Stomach (tissue), 8 donors: ENCODE measurements at regions not wholly inside any gene's neighbourhood (a gene's known extent, or its start where the extent isn't known, plus 50 kb on each side); places are given as distances from the start of the nearest gene placed in this dataset.
"Not testable (repeated sequence)": the region's sequence is repeated elsewhere in the genome, so short reads cannot be mapped to it uniquely, and the experiment has no call there.

Experiments used
- DNase-seq, 2 donors: peaks; one replicate each; pipeline versions ENCODE4 v3.0.0 to v3.0.0-alpha.2; 2013 to 2019
- H3K27ac ChIP-seq, 5 donors: fragments of 200-600 bp in 4 of 5; sonication (generic) in 4 of 5; one replicate each; pipeline ENCODE4 v1.5.1; 2013 to 2019; ENCODE audit warnings: mild to moderate bottlenecking in 1 of 5, moderate library complexity in 1 of 5
- H3K27me3 ChIP-seq, 3 donors: fragments of 200-600 bp; sonication (generic); one replicate each; pipeline ENCODE4 v1.5.1; 2017 to 2019; ENCODE audit warnings: mixed run types in 1 of 3
- H3K36me3 ChIP-seq, 4 donors: fragments of 200-600 bp; sonication (generic); 1 replicate in 3 of 4; 2 replicates in 1 of 4; pipeline ENCODE4 v1.5.1; 2016 to 2019
- H3K4me1 ChIP-seq, 4 donors: fragments of 200-600 bp; sonication (generic); one replicate each; pipeline ENCODE4 v1.5.1; 2016 to 2019
- H3K4me3 ChIP-seq, 4 donors: fragments of 200-600 bp; sonication (generic) in 3 of 4; one replicate each; pipeline ENCODE4 v1.5.1; 2016 to 2019; ENCODE audit warnings: mild to moderate bottlenecking in 1 of 4
- H3K9me3 ChIP-seq, 4 donors: fragments of 200-600 bp; sonication (generic); one replicate each; pipeline ENCODE4 v1.5.1; 2016 to 2019
- CTCF ChIP-seq, 7 experiments: fragments of 450-650 bp in 4 of 7; fragments of 200-600 bp in 3 of 7; sonication (generic) in 3 of 7; IDR thresholded peaks; one replicate each; pipeline ENCODE4 v1.5.1; 2016 to 2019; ENCODE audit warnings: antibody characterized with exemption in 7 of 7, control low read depth in 2 of 7, mild to moderate bottlenecking in 1 of 7
- EP300 ChIP-seq: sonication (generic); formaldehyde crosslinking; IDR thresholded peaks from one replicate; pipeline ENCODE4 v1.6.1; 2017; ENCODE audit warnings: antibody characterized with exemption
- POLR2A ChIP-seq, 4 donors: fragments of 450-650 bp; IDR thresholded peaks; one replicate each; pipeline ENCODE4 v1.6.1; 2016; ENCODE audit warnings: antibody characterized with exemption in 4 of 4, control low read depth in 2 of 4, mild to moderate bottlenecking in 1 of 4, moderate library complexity in 1 of 4
- POLR2AphosphoS5 ChIP-seq, 3 donors: sonication (generic); formaldehyde crosslinking; IDR thresholded peaks; one replicate each; pipeline ENCODE4 v1.6.1; 2016; ENCODE audit warnings: antibody characterized with exemption in 3 of 3
- WGBS, 5 donors: extraction: QIAGEN DNeasy Blood & Tissue Kit in 3 of 5; methylation state at CpG; one replicate each; pipeline versions ENCODE4 v1.1.5 to v1.1.7; 2013 to 2018; 5-methylcytosine and 5-hydroxymethylcytosine counted together
- intact Hi-C: fragments of 100-400 bp; cut with DNase I; formaldehyde crosslinking; loops from one replicate; pipeline ENCODE4 v1.15.1; 2023; ENCODE audit warnings: low total_unique reads
- donor health status: healthy with polysubstance abuse.
- donor health status: Bipolar disorder and iron deficiency.
- donor health status: healthy.

- H3K27me3 ChIP-seq = peaks cover 0 to 57% (median 0%) of the 10 kb centered on the region in 3 donors
- H3K4me3 ChIP-seq, H3K27ac ChIP-seq, H3K9me3 ChIP-seq, intact Hi-C loops, H3K4me1 ChIP-seq, H3K36me3 ChIP-seq, DNase-seq: not testable (repeated sequence)
- WGBS, 5 donors = 84 to 89% (median 89%) methylated on average over 5 to 10 of the region's 10 CpGs
These were observed 304.6 kb downstream of the CCDC74A start for GRCh38 chr2:131832209-131832780.

- peaks cover 0 to 57% (median 0%) of the 10 kb centered on the region in 3 donors for H3K27me3 ChIP-seq
- intact Hi-C loops, H3K4me1 ChIP-seq, H3K36me3 ChIP-seq, H3K4me3 ChIP-seq, H3K9me3 ChIP-seq, H3K27ac ChIP-seq, DNase-seq: not testable (repeated sequence)
- 8 to 48% (median 25%) methylated on average over 2 to 4 of the region's 4 CpGs; no CpG with 5 or more reads in 1 of the 5 donors for WGBS, 5 donors
These were observed 305.2 kb downstream of the CCDC74A start for GRCh38 chr2:131832917-131833316.

GRCh38 chr2:131833367-131834202 is 305.9 kb downstream of the CCDC74A start:
- H3K4me3 ChIP-seq, DNase-seq, H3K27ac ChIP-seq, H3K4me1 ChIP-seq, intact Hi-C loops, H3K9me3 ChIP-seq, H3K36me3 ChIP-seq: not testable (repeated sequence)
- 77 to 85% (median 79%) methylated on average over 10 to 24 of the region's 24 CpGs for WGBS, 5 donors
- peaks cover 0 to 57% (median 0%) of the 10 kb centered on the region in 3 donors for H3K27me3 ChIP-seq

GRCh38 chr2:131834203-131835020 is 306.7 kb downstream of the CCDC74A start:
- H3K4me3 ChIP-seq, H3K4me1 ChIP-seq, DNase-seq, H3K36me3 ChIP-seq, H3K27ac ChIP-seq, intact Hi-C loops, H3K9me3 ChIP-seq: not testable (repeated sequence)
- 81 to 90% (median 86%) methylated on average over 11 to 31 of the region's 31 CpGs for WGBS, 5 donors
- H3K27me3 ChIP-seq = peaks cover 0 to 54% (median 0%) of the 10 kb centered on the region in 3 donors

- 67 to 81% (median 74%) methylated on average over 5 to 9 of the region's 9 CpGs for WGBS, 5 donors
- intact Hi-C loops, DNase-seq: not testable (repeated sequence)
These were observed 307.3 kb downstream of the CCDC74A start for GRCh38 chr2:131835022-131835421.

GRCh38 chr2:131835621-131836091 is 308.0 kb downstream of the CCDC74A start:
- no peak for DNase-seq
- intact Hi-C loops = no loop called here
- Histone ChIP-seq H3K27me3 (peaks cover 0 to 42% (median 0%) of the 10 kb centered on the region in 3 donors), H3K36me3 (no peaks in the 10 kb centered on the region), H3K9me3 (no peaks in the 10 kb centered on the region), H3K4me3 (no peak overlapping the region), H3K4me1 (no peaks in the 10 kb centered on the region), H3K27ac (no peak overlapping the region)
- no peak for TF ChIP-seq POLR2AphosphoS5 (IDR thresholded peaks at IDR 0.05)
- TF ChIP-seq EP300 = no peak
- no peak for TF ChIP-seq CTCF (IDR thresholded peaks at IDR 0.05)
- TF ChIP-seq POLR2A (IDR thresholded peaks at IDR 0.05) = no peak
- 84 to 90% (median 86%) methylated on average over 9 to 24 of the region's 24 CpGs for whole genome bisulfite sequencing, 5 donors

More at GRCh38 chr2:131835022-131835421, 307.3 kb downstream of the CCDC74A start:
- H3K4me1 ChIP-seq, H3K9me3 ChIP-seq, H3K4me3 ChIP-seq, H3K27ac ChIP-seq, H3K36me3 ChIP-seq: not testable (repeated sequence)
- peaks cover 0 to 48% (median 0%) of the 10 kb centered on the region in 3 donors for H3K27me3 ChIP-seq

GRCh38 chr2:131836116-131836515 is 308.4 kb downstream of the CCDC74A start:
- H3K4me1 ChIP-seq, intact Hi-C loops, H3K9me3 ChIP-seq, H3K4me3 ChIP-seq, DNase-seq, H3K36me3 ChIP-seq, H3K27ac ChIP-seq: not testable (repeated sequence)
- peaks cover 0 to 37% (median 0%) of the 10 kb centered on the region in 3 donors for H3K27me3 ChIP-seq
- WGBS, 5 donors = 75 to 93% (median 88%) methylated on average over 6 to 11 of the region's 11 CpGs

- H3K9me3 ChIP-seq, H3K4me1 ChIP-seq, H3K4me3 ChIP-seq, H3K27ac ChIP-seq, DNase-seq, H3K27me3 ChIP-seq, H3K36me3 ChIP-seq, intact Hi-C loops: not testable (repeated sequence)
- WGBS, 5 donors = 40 to 51% (median 43%) methylated on average over 2 of the region's 2 CpGs
These were observed 316.4 kb downstream of the CCDC74A start for GRCh38 chr2:131844044-131844443.

- H3K9me3 ChIP-seq, H3K4me1 ChIP-seq, intact Hi-C loops, H3K27me3 ChIP-seq, DNase-seq, H3K27ac ChIP-seq, H3K4me3 ChIP-seq, H3K36me3 ChIP-seq: not testable (repeated sequence)
- WGBS, 5 donors = 0 to 29% (median 12%) methylated on average over 1 of the region's 1 CpG
These were observed 305.6 kb downstream of the ANKRD30BL start for GRCh38 chr2:131856202-131856601.
